Retina (tissue), 1 donor: ENCODE measurements at regions not wholly inside any gene's neighbourhood (a gene's known extent, or its start where the extent isn't known, plus 50 kb on each side); places are given as distances from the start of the nearest gene placed in this dataset.
"Not testable (repeated sequence)": the region's sequence is repeated elsewhere in the genome, so short reads cannot be mapped to it uniquely, and the experiment has no call there.

Experiments
- DNase-seq: peaks from one replicate; pipeline ENCODE4 v3.0.0-alpha.2; 2016

DNA sequence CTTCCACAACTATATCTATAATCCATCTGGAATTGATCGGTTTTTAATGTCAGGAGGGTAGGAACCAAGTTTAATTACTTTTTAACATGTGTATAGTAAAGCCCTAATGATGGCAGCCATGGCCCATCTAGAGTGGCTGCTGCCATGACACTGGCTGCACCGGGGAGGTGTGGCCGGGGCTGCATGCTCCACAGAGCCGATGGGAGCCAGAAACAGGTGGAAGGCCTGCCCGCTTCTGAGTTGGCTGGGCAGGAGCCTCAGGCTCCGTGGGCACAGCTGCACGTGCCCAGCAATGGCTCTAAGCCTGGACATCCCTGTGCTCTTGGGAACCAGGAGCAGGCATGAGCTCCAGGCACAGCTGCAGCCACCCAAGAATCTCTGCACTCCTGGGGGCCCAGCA is 73.0 kb downstream of the GBP6 start:
- no peak for DNase-seq

DNA sequence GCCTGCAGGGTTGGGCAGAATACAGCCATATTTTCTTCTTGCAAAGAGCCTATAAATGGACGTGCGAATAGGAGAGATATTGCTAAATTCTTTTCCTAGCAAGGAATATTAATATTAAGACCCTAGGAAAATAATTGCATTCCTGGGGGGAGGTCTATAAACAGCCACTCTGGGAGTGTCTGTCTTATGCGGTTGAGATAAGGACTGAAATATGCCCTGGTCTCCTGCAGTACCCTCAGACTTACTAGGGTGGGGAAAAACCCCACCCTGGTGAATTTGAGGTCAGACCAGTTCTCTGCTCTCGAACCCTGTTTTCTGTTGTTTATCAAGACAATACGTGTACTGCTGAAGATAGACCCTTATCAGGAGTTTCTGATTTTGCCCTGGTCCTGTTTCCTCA is 74.4 kb downstream of the GBP6 start:
- not testable (repeated sequence) for DNase-seq

DNA sequence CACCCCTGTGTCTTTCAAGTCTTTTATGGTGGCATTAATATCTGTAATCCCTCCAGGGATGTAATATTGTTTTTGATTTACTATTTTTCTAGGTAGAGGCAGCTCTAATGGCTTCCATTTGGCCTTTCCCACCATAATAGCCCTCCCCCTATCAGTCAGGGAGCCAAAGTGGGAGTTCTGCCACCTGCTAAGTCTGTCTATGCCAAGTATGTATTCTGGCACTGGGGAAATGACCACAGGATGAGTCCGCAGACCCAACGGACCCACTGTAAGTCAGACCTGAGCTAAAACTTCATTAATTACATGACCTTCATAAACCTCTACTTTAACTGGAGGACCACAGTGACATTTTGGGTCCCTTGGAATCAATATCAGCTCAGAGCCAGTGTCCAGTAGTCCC is 77.1 kb downstream of the GBP6 start:
- DNase-seq, result no peak

DNA sequence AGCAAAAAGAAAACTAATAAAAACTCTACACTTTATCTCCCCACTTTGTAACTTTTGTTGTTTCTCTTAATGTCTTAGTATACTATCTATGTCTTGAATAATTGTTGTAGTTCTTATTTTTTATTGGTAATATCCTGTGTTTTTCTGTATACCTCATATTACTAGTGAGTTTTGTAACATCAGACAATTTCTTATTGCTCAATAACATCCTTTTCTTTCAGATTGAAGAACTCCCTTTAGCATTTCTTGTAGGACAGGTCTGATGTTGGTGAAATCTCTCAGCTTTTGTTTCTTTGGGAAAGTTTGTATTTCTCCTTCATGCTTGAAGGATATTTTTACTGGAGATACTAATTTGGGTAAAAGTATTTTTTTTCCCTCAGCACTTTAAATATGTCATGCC is 79.8 kb upstream of the LRRC8B start:
- DNase-seq, result no peak

DNA sequence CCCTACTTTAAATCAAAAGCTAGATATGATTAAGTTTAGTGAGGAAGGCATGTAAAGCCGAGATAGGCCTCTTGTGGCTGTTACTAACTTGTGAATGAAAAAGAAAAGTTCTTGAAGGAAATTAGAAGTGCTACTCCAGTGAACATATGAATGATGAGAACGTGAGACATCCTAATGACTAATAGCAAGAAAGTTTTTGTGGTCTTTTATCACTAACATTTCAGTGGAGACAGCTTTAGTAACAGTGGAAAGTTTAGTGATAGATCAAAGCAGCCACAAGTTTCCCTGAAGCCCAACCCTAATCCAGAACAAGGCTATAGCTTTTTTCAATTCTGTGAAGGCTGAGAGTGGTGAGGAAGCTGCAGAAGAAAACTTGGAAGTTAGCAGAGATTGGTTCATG is 73.6 kb upstream of the LRRC8B start:
- DNase-seq, result no peak

DNA sequence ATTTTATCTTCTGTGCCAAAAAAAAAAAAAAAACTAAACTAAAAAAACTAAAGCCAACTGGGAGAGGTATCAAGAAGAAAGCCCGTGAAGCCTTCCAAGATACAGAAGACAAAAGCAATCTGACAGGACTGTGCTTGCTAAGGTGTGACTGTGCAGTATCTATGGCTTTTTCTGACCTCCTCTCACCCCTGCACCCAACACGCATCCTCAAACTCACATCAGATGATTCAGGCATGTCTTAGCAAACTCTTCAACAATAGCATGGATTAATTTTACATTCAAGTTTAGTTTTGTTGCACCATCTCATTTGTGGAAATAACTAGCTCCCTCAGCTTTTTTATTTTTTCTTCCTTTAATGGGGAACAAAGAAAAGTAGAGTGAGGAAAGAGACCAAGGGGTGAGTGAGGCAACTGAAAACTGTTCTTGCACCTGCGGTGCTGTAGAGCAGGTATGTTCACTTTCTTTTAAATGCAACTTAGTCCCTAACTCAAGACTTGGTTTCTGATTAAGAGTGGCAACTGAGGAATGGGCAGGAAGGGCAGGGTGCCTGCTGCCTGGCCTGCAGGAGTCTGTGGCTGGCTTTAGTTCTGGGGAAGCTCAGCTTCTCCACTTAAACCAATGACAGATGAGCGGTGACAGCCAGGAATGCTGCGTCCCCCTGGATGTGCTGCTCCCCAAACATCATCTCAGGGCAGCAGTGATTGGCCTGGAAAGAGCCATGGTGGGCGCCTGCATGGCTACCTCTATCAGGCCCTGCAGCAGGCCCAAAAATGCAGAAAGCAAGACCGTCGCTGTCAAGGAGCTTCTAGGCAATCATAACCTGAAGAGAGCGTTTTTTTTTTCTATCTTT is 71.3 kb upstream of the LRRC8B start:
- DNase-seq, result no peak

DNA sequence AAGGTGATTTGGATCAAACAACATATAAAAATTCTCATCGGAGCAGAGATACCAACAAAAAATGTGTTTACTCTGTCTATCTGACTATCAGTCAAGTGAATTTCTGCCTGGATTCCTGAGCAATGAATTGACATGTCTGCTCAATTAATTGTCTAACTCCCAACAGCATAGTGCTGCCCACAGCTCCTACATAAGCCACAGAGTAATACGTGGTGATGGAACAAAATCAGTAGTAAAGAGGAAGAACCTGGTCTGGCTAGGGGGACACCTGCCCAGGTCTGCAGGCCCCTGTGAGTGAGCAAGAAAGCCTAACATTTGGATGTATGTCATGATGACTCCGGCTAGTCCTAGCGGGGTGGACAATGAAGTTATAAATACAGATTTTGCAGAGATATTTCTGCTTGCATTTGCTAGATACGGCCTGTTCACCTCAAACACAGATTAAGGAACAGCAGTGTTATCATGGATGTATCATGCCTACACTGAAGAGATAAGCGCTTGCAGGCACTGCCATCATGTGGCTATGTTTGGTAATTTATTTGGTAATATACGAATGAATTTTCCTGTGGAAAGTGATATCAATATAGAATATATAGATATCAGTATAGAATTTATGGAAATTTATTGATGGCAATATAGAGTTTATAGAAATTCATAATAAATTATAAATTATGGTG is 69.6 kb upstream of the LRRC8B start:
- DNase-seq, result peak; percentile 50

DNA sequence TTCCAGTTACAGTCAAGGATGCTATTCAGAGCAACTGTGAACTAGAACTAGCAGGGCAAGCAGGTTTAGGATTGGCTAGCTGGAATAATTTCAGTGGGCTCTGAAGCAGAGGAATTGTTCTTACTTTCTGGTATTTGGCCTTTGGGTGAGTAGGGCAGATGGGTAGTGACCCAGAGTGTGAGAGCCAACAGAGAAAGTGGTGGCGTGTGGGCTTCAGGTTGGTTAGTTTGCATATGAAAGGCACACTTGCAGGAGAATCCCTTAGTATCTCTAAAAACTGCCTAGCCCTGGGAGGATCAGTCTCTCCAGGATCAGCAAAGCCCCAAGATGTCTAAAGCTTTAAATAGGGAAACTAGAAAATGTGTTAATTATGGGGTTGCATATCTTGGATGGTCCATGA is 67.6 kb upstream of the LRRC8B start:
- no peak for DNase-seq

DNA sequence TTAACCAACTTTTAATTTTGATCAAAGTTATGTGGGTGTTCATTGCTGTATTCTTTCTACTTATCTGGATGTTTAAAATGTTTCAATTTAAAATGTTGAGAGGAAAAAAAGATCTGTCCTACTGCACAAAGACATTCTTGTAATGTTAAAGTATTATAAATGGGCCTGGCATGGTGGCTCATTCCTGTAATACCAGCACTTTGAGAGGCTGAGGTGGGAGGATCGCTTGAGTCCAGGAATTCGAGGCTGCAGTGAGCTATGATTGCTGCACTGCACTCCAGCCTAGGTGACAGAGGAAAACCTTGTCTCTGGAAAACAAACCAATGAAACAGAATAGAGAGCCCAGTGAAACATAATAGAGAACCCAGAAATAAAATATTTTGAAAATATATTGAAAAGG is 65.5 kb upstream of the LRRC8B start:
- DNase-seq, result no peak

DNA sequence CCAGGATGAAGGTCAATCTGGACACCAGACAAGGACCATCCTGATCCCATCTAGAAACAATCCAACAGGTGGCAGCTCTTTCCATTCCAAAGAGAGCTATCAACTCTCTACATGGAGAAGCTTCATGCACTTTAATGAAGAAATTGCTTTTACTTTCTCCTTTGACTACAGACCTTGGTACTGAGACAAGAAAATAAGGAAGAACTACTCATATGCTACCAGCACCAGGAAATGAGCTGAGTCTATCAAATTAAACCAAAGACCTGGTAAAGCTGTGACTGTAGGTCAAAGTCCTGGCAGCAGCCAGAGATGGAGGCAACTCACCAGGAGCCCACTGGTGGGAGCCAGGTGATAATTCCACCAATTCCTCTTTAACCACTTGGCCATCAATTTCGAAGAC is 64.3 kb upstream of the LRRC8B start:
- no peak for DNase-seq

DNA sequence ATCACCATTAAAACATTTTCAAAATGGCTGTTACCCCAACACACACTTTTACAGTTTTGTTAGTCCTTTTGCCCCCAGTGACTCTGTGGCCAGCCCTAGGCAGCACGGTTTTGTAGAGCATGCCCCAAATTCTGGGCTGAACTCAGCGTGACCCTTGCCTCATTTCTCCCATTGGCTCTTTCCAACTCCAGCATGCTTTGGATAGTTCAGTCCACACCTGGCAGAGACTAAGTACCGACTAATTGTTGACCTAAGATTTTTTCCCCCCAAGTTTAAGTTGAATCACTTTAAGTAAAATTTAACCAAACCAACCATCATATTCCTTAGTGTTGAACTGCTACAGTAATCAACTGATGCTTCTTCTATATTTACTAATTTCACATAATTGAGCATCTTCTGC is 62.4 kb upstream of the LRRC8B start:
- DNase-seq, result no peak

DNA sequence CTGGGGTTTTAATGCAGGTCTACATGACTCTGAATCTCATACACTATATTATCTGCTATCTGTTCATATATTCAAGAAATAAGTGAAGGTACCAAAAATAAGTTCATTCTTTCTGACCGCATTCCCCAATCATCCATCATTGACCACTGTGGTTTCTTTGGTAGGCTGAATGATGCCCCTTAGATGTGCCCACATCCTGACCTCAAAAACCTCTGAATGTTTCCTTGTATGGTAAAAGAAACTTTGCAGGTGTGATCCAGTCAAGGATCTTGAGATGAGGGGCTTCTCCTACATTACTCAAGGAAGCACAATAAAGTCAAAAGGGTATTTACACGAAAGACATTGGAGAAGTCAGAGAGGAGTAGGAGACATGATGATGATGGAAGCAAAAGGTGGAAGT is 60.6 kb upstream of the LRRC8B start:
- no peak for DNase-seq

DNA sequence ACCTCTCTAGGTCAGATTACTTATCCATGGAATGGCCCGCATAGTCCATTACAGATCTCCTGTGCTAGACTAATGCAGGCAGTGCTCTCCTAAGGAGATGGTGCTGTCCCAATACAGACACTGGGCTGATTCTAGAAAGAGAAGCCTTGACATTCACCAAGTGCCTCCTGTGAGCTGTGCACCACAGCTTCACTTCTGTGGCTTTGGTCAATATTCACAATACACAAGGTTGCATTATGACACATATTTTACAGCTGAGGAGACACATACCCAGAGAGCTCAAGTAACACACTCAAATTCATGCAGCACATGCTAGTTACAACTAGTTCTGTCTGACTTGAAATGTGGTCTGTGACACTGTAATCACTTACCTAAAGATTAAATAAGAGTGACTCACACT is 59.4 kb upstream of the LRRC8B start:
- no peak for DNase-seq

DNA sequence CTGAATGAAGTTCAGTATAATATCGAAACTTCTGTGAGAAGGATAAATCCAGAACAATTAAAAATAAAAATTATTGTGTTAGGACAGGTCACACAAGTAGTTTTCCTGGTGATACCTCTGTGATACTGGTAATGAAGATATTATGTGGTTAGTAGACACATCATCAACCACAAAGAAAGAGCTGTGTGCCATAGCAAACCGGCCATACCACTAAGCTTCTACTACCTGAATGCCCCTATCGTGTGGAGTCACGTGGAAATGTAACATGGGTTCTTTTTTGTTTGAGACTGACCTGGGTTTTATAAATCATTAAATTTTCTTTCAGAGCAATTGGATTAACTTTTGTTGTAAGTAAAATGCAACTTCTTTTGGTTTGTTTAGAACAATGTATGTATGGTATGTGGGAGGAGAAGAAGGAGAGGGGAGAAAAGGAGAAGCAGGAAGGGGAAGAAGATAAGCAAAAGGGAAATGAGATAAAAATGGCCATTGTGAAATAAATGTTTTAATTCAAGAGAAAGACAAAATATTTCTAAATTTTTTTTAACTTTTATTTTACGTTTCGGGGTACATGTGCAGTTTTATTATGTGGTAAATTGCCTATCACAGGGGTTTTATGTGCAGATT is 58.2 kb upstream of the LRRC8B start:
- no peak for DNase-seq

DNA sequence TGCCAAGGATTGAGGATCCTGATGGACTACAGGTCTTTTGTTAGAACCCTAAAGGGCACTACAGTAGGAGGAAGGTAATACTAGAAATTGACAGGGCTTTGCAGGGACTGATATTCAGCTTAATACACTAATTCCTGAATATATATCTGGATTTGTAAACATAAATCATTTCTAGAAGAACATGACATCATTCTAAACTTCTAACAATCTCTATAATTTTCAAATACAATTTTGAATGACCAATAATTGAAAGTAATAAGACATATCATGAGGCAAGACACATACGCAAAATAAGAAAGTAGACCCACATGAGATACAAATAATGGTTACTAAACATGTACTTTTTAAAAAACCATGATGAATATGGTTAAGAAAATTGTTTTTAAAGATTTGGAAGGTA is 52.4 kb upstream of the LRRC8B start:
- no peak for DNase-seq

DNA sequence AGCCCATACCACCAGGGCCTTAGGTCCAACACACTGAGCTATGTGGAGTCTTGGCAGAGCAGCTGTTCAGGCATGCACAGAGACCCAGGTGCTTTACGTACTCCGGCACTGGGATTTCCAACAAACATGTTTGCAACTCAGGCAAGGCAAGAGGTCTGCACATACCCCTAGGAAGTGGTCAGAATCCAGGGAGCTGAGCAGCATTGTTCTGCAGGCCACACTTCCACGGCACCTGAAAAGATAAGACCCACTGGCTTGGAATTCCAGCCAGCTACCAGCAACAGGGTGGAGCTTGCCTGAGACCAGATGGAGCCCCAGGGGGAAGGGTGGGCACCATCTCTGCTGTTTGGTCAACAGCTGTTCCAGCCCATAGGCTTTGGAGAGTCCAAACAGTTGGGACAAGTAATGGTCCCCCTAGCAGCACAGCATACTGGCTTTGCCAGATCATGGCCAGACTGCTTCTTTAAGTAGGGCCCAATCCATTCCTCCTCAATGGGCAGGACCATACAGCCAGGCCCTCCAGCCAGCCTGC is 51.7 kb upstream of the LRRC8B start:
- DNase-seq, result no peak
